GM12878 (cell line): ENCODE measurements at regions not wholly inside any gene's neighbourhood (a gene's known extent, or its start where the extent isn't known, plus 50 kb on each side); places are given as distances from the start of the nearest gene placed in this dataset.

Experiments used
- ATAC-seq: fragments of 200-7000 bp; cut with Tn5 transposase; 3 replicates; pipeline ENCODE4 v1.9.1; 2020; ENCODE audit warnings: mild to moderate bottlenecking, moderate library complexity
- BruUV-seq: library from RNA; stranded (reverse); fragments of 400-500 nt; replicated peaks from 2 replicates; lab custom pipeline; 2021; lab: Mats Ljungman, UMichigan
- CTCF ChIA-PET: fragments of 300-600 bp; sonication (Branson Sonifier 250); formaldehyde crosslinking; extraction: SDS; loops from one replicate; lab custom pipeline; 2021; ENCODE audit warnings: inconsistent platforms; lab: Yijun Ruan, JAX
- POLR2A ChIA-PET: fragments of 350-600 bp; formaldehyde crosslinking; extraction: SDS; loops from one replicate; lab custom pipeline; 2021; ENCODE audit warnings: inconsistent platforms; lab: Charles Lee
- RAD21 ChIA-PET: fragments of 300-600 bp; sonication (Branson Sonifier 250); formaldehyde crosslinking; loops from one replicate; lab custom pipeline; 2023; ENCODE audit warnings: antibody characterized with exemption; ENCODE audit not compliant: unreplicated experiment; lab: Charles Lee
- SMC1A ChIA-PET: fragments of 300-600 bp; sonication (Branson Sonifier 250); formaldehyde crosslinking; loops from one replicate; lab custom pipeline; 2023; ENCODE audit not compliant: unreplicated experiment, uncharacterized antibody; lab: Charles Lee
- DNase-seq: peaks from one replicate; pipeline ENCODE4 v3.0.0-alpha.2; 2011; ENCODE audit warnings: low read depth, low spot score
- FAIRE-seq: peaks from 3 replicates; lab custom pipeline; 2011; peaks lifted over from hg19 to GRCh38; lab: Jason Lieb, UNC
- H2AFZ ChIP-seq: 2 replicates; pipeline ENCODE4 v1.6.0; 2011; ENCODE audit warnings: low read depth, low read length, control low read depth; ENCODE audit not compliant: control insufficient read depth
- H3K27ac ChIP-seq: 2 replicates; pipeline ENCODE4 v1.5.1; 2011; ENCODE audit warnings: control low read depth; ENCODE audit not compliant: control insufficient read depth, insufficient read depth
- H3K27me3 ChIP-seq, 2 experiments: replicated peaks in 1 of 2; 2 replicates each; pipeline versions ENCODE4 v1.6.0 to v1.6.1; 2011; ENCODE audit warnings: low read length in 1 of 2; ENCODE audit not compliant: control insufficient read depth in 2 of 2, insufficient read depth in 2 of 2
- H3K36me3 ChIP-seq, 2 experiments: 2 replicates each; pipeline ENCODE4 v1.5.1; 2011; ENCODE audit warnings: low read length in 1 of 2; ENCODE audit not compliant: control insufficient read depth in 2 of 2, insufficient read depth in 2 of 2
- H3K4me1 ChIP-seq: 2 replicates; pipeline ENCODE4 v1.6.1; 2011; ENCODE audit warnings: mild to moderate bottlenecking, low read length, moderate library complexity, mixed read lengths; ENCODE audit not compliant: control insufficient read depth, insufficient read depth
- H3K4me2 ChIP-seq: 2 replicates; pipeline ENCODE4 v1.6.0; 2011; ENCODE audit warnings: control low read depth; ENCODE audit not compliant: control insufficient read depth, insufficient read depth
- H3K4me3 ChIP-seq: fragments of 200-600 bp; sonication (generic); 2 replicates; pipeline ENCODE4 v1.5.1; 2016
- H3K79me2 ChIP-seq: 2 replicates; pipeline ENCODE4 v1.6.0; 2011; ENCODE audit warnings: low read length; ENCODE audit not compliant: control insufficient read depth, insufficient read depth
- H3K9ac ChIP-seq: 2 replicates; pipeline ENCODE4 v1.8.0; 2011; ENCODE audit warnings: low read length, control low read depth, mixed read lengths; ENCODE audit not compliant: control insufficient read depth, insufficient read depth
- H3K9me3 ChIP-seq: replicated peaks from 3 replicates; pipeline ENCODE4 v1.5.1; 2011; ENCODE audit warnings: mild to moderate bottlenecking, low read length; ENCODE audit not compliant: control insufficient read depth, insufficient read depth
- H4K20me1 ChIP-seq: 2 replicates; pipeline ENCODE4 v1.6.0; 2011; ENCODE audit not compliant: control insufficient read depth, insufficient read depth
- CHD1 ChIP-seq: IDR thresholded peaks from 2 replicates; pipeline ENCODE4 v1.6.1; 2012; ENCODE audit warnings: low read depth, low read length, improper control_type of control experiment
- EP300 ChIP-seq, 2 experiments: fragments of 150-350 bp in 1 of 2; IDR thresholded peaks; 2 replicates each; pipeline ENCODE4 v1.6.1; 2011 to 2012; ENCODE audit warnings: low read depth in 2 of 2, low read length in 2 of 2, borderline replicate concordance in 1 of 2, improper control_type of control experiment in 1 of 2, inconsistent platforms in 1 of 2; ENCODE audit not compliant: control insufficient read depth in 1 of 2
- ETV6 ChIP-seq, 2 experiments: fragments of 450-650 bp in 1 of 2; IDR thresholded peaks in 1 of 2; conservative IDR thresholded peaks in 1 of 2; 2 replicates each; pipeline ENCODE4 v1.6.1; 2014; ENCODE audit warnings: antibody characterized with exemption in 1 of 2, borderline replicate concordance in 1 of 2, low read depth in 1 of 2, mild to moderate bottlenecking in 1 of 2, moderate library complexity in 1 of 2
- EZH2 ChIP-seq: IDR thresholded peaks from 2 replicates; pipeline ENCODE4 v1.6.1; 2012; ENCODE audit warnings: low read depth, mild to moderate bottlenecking, control low read depth, inconsistent platforms, low read length, borderline replicate concordance; ENCODE audit not compliant: control insufficient read depth
- HDGF ChIP-seq: fragments of 450-650 bp; IDR thresholded peaks from 2 replicates; pipeline ENCODE4 v1.6.1; 2016; ENCODE audit warnings: antibody characterized with exemption
- IRF4 ChIP-seq: IDR thresholded peaks from 2 replicates; pipeline ENCODE4 v1.6.1; 2011; ENCODE audit warnings: low read depth, low read length
- MLLT1 ChIP-seq: fragments of 450-650 bp; IDR thresholded peaks from 2 replicates; pipeline ENCODE4 v1.6.1; 2016; ENCODE audit warnings: mild to moderate bottlenecking
- MYC ChIP-seq: IDR thresholded peaks from 2 replicates; pipeline ENCODE4 v1.6.1; 2011; ENCODE audit warnings: mild to moderate bottlenecking, low read length, moderate library complexity, inconsistent platforms; ENCODE audit not compliant: insufficient read depth, insufficient replicate concordance, insufficient read length, severe bottlenecking
- NFIC ChIP-seq: IDR thresholded peaks from 2 replicates; pipeline ENCODE4 v1.6.1; 2012; ENCODE audit warnings: low read depth, mild to moderate bottlenecking, inconsistent platforms, low read length, moderate library complexity
- NKRF ChIP-seq: fragments of 450-650 bp; conservative IDR thresholded peaks from 2 replicates; pipeline ENCODE4 v1.6.1; 2017; ENCODE audit warnings: mild to moderate bottlenecking, moderate library complexity
- NRF1 ChIP-seq: conservative IDR thresholded peaks from 2 replicates; pipeline ENCODE4 v1.6.1; 2011; ENCODE audit warnings: mild to moderate bottlenecking, low read depth, low read length, improper control_type of control experiment
- PAX5 ChIP-seq: IDR thresholded peaks from 2 replicates; pipeline ENCODE4 v1.6.1; 2011; ENCODE audit warnings: low read depth, low read length, borderline replicate concordance
- PKNOX1 ChIP-seq: fragments of 450-650 bp; IDR thresholded peaks from 2 replicates; pipeline ENCODE4 v1.6.1; 2016; ENCODE audit warnings: mild to moderate bottlenecking
- PML ChIP-seq: IDR thresholded peaks from 2 replicates; pipeline ENCODE4 v1.6.1; 2012; ENCODE audit warnings: low read length, inconsistent platforms
- RBBP5 ChIP-seq: fragments of 200-600 bp; sonication (generic); conservative IDR thresholded peaks from 2 replicates; pipeline ENCODE4 v1.6.1; 2016
- RELB ChIP-seq: fragments of 450-650 bp; IDR thresholded peaks from 2 replicates; pipeline ENCODE4 v1.6.1; 2017; ENCODE audit warnings: low read depth, mild to moderate bottlenecking, moderate library complexity
- SREBF2 ChIP-seq: IDR thresholded peaks from 2 replicates; pipeline ENCODE4 v1.6.1; 2012; ENCODE audit warnings: mild to moderate bottlenecking, low read length
- in situ Hi-C: fragments of 300-500 bp; cut with MboI; formaldehyde crosslinking; loops from 9 replicates; pipeline ENCODE4 v1.14.3; 2018; ENCODE audit warnings: mixed read lengths
- intact Hi-C: fragments of 100-400 bp; cut with micrococcal nuclease; formaldehyde crosslinking; loops from one replicate; pipeline ENCODE4 v1.14.2; 2022; ENCODE audit not compliant: unreplicated experiment

- in situ Hi-C loops: no loop called here
Measured at GRCh38 chr2:57544624-57545023, 502.0 kb upstream of the VRK2 start.

More at GRCh38 chr2:57544624-57545023, 502.0 kb upstream of the VRK2 start:
- no TSS peak for BruUV-seq
- ChIA-PET POLR2A (no interaction called here), RAD21 (no interaction called here), CTCF (no interaction called here), SMC1A (no interaction called here)
- TF ChIP-seq MYC (no peak), CHD1 (no peak), EZH2 (no peak), RELB (no peak), ETV6 (conservative IDR thresholded peaks at IDR 0.05 in 1 of 2, IDR thresholded peaks at IDR 0.05 in 1 of 2; ENCODE audit: borderline replicate concordance in 1 of 2, low read depth in 1 of 2) (no peak), IRF4 (no peak), PAX5 (no peak), HDGF (no peak), EP300 (IDR thresholded peaks at IDR 0.05; ENCODE audit: borderline replicate concordance in 1 of 2, control insufficient read depth in 1 of 2, low read depth in 2 of 2, low read length in 2 of 2) (no peak), NKRF (no peak), PML (no peak), RBBP5 (no peak), SREBF2 (no peak), NRF1 (no peak), PKNOX1 (no peak), MLLT1 (no peak), NFIC (no peak)
- Histone ChIP-seq H4K20me1 (no peaks in the 10 kb centered on the region), H3K9ac (no peak overlapping the region), H3K27me3 (no peaks in the 10 kb centered on the region), H3K4me2 (no peak overlapping the region), H3K9me3 (no peaks in the 10 kb centered on the region), H3K36me3 (no peaks in the 10 kb centered on the region), H2AFZ (no peak overlapping the region), H3K27ac (no peak overlapping the region), H3K4me3 (no peak overlapping the region), H3K79me2 (no peaks in the 10 kb centered on the region), H3K4me1 (no peaks in the 10 kb centered on the region)
- intact Hi-C loops: loop anchor here (5.0 kb wide), 1 partner anchor 178 kb away; no protein-coding TSS in a partner anchor
- FAIRE-seq: no peak
- ATAC-seq: no peak
- DNase-seq: no peak
